Transverse colon (tissue), 4 donors: ENCODE measurements at regions not wholly inside any gene's neighbourhood (a gene's known extent, or its start where the extent isn't known, plus 50 kb on each side); places are given as distances from the start of the nearest gene placed in this dataset.

Source experiments
- DNase-seq: peaks from one replicate; pipeline ENCODE4 v3.0.0-alpha.2; 2019
- H3K27ac ChIP-seq, 4 donors: fragments of 200-600 bp; sonication (generic); 2 replicates each; pipeline ENCODE4 v1.5.1; 2016 to 2018; ENCODE audit warnings: inconsistent platforms in 4 of 4
- H3K27me3 ChIP-seq: fragments of 200-600 bp; sonication (generic); 2 replicates; pipeline ENCODE4 v1.5.1; 2017; ENCODE audit warnings: inconsistent platforms
- H3K36me3 ChIP-seq, 4 donors: fragments of 200-600 bp; sonication (generic); 2 replicates each; pipeline ENCODE4 v1.5.1; 2017 to 2019; ENCODE audit warnings: inconsistent platforms in 4 of 4
- H3K4me1 ChIP-seq, 4 donors: fragments of 200-600 bp; sonication (generic); 2 replicates each; pipeline ENCODE4 v1.5.1; 2017 to 2020; ENCODE audit warnings: inconsistent platforms in 4 of 4
- H3K4me3 ChIP-seq, 4 donors: fragments of 200-600 bp; sonication (generic); 1 replicate in 1 of 4; 2 replicates in 3 of 4; pipeline versions ENCODE4 v1.5.1 to v1.6.1; 2017 to 2019; ENCODE audit warnings: inconsistent platforms in 4 of 4
- H3K9me3 ChIP-seq, 2 donors: fragments of 200-600 bp; sonication (generic); 2 replicates each; pipeline ENCODE4 v1.5.1; 2017 to 2019; ENCODE audit warnings: inconsistent platforms in 2 of 2
- CTCF ChIP-seq, 5 experiments: fragments of 200-600 bp in 3 of 5; fragments of 450-650 bp in 2 of 5; sonication (generic) in 3 of 5; IDR thresholded peaks; 1 replicate in 2 of 5; 2 replicates in 3 of 5; pipeline ENCODE4 v1.5.1; 2016 to 2017; ENCODE audit warnings: antibody characterized with exemption in 5 of 5, inconsistent platforms in 3 of 5, mild to moderate bottlenecking in 2 of 5, moderate library complexity in 1 of 5
- EP300 ChIP-seq: sonication (generic); formaldehyde crosslinking; IDR thresholded peaks from one replicate; pipeline ENCODE4 v1.6.1; 2017; ENCODE audit warnings: antibody characterized with exemption, low read depth
- POLR2A ChIP-seq: fragments of 450-650 bp; IDR thresholded peaks from one replicate; pipeline ENCODE4 v1.6.1; 2016; ENCODE audit warnings: antibody characterized with exemption, mild to moderate bottlenecking, moderate library complexity
- POLR2AphosphoS5 ChIP-seq, 3 donors: sonication (generic); formaldehyde crosslinking; IDR thresholded peaks; one replicate each; pipeline ENCODE4 v1.6.1; 2016; ENCODE audit warnings: antibody characterized with exemption in 3 of 3
- WGBS, 2 donors: methylation state at CpG; one replicate each; pipeline ENCODE4 v1.1.5; 2018; ENCODE audit warnings: low coverage in 1 of 2; 5-methylcytosine and 5-hydroxymethylcytosine counted together
- in situ Hi-C, 4 donors: fragments of 200-750 bp; cut with MboI; loops; one replicate each; pipeline versions ENCODE4 v1.15.0 to v1.15.1; 2017; ENCODE audit warnings: low sequenced_read_pairs in 3 of 4, low pct_ligation_motif_present in 1 of 4, low pct_unique_long_range_greater_than_20kb in 1 of 4
- intact Hi-C: fragments of 100-400 bp; cut with DNase I; formaldehyde crosslinking; loops from one replicate; pipeline ENCODE4 v1.15.1; 2023; ENCODE audit warnings: low total_unique reads

GRCh38 chr12:127457726-127458125 is 809.2 kb upstream of the TMEM132C start:
- DNase-seq, result no peak
- H3K4me3 ChIP-seq, result no peak overlapping the region
- WGBS, 2 donors, result 67 to 70% methylated on average over 5 of the region's 5 CpGs
- H3K27me3 ChIP-seq, result peaks cover 35% of the 10 kb centered on the region
- TF ChIP-seq CTCF (IDR thresholded peaks at IDR 0.05), result no peak
- no peak for TF ChIP-seq POLR2AphosphoS5 (IDR thresholded peaks at IDR 0.05)
- TF ChIP-seq POLR2A, result no peak
- no peak for TF ChIP-seq EP300
- in situ Hi-C loops (no loop called here), intact Hi-C loops (no loop called here)
- H3K36me3 ChIP-seq, result no peaks in the 10 kb centered on the region
- H3K27ac ChIP-seq, result no peak overlapping the region
- H3K4me1 ChIP-seq, result peaks cover 0 to 6% (median 3%) of the 10 kb centered on the region in 4 donors
- H3K9me3 ChIP-seq, result no peaks in the 10 kb centered on the region

GRCh38 chr12:127459166-127459565 is 807.8 kb upstream of the TMEM132C start:
- intact Hi-C loops (no loop called here), in situ Hi-C loops (no loop called here)
- TF ChIP-seq POLR2AphosphoS5 (IDR thresholded peaks at IDR 0.05) (no peak), POLR2A (no peak), EP300 (no peak), CTCF (IDR thresholded peaks at IDR 0.05) (no peak)
- H3K9me3 ChIP-seq, result no peaks in the 10 kb centered on the region
- no peak overlapping the region for H3K4me3 ChIP-seq
- no peak for DNase-seq
- no peaks in the 10 kb centered on the region for H3K36me3 ChIP-seq
- WGBS, 2 donors, result 52 to 61% methylated on average over 2 of the region's 2 CpGs
- peaks cover 0 to 6% (median 3%) of the 10 kb centered on the region in 4 donors for H3K4me1 ChIP-seq
- no peak overlapping the region for H3K27ac ChIP-seq
- peaks cover 24% of the 10 kb centered on the region for H3K27me3 ChIP-seq

- Histone ChIP-seq H3K9me3 (no peaks in the 10 kb centered on the region), H3K27ac (no peak overlapping the region), H3K36me3 (no peaks in the 10 kb centered on the region), H3K4me3 (no peak overlapping the region), H3K4me1 (peaks cover 0 to 6% (median 3%) of the 10 kb centered on the region in 4 donors), H3K27me3 (peaks cover 19% of the 10 kb centered on the region)
- no peak for DNase-seq
- TF ChIP-seq POLR2A, result no peak
- no peak for TF ChIP-seq CTCF (IDR thresholded peaks at IDR 0.05)
- no peak for TF ChIP-seq POLR2AphosphoS5 (IDR thresholded peaks at IDR 0.05)
- TF ChIP-seq EP300, result no peak
- intact Hi-C loops, result no loop called here
- in situ Hi-C loops, result no loop called here
- 77 to 88% methylated on average over 3 to 6 of the region's 6 CpGs for WGBS, 2 donors
Measured at GRCh38 chr12:127459687-127460086, 807.3 kb upstream of the TMEM132C start.

GRCh38 chr12:127463237-127463636 is 803.7 kb upstream of the TMEM132C start:
- intact Hi-C loops (no loop called here), in situ Hi-C loops (no loop called here)
- H3K27me3 ChIP-seq, result no peaks in the 10 kb centered on the region
- WGBS, 2 donors, result 87 to 100% methylated on average over 1 of the region's 1 CpG
- no peaks in the 10 kb centered on the region for H3K36me3 ChIP-seq
- no peaks in the 10 kb centered on the region for H3K4me1 ChIP-seq
- H3K4me3 ChIP-seq, result no peak overlapping the region
- TF ChIP-seq POLR2A (no peak), CTCF (IDR thresholded peaks at IDR 0.05) (no peak), POLR2AphosphoS5 (IDR thresholded peaks at IDR 0.05) (no peak), EP300 (no peak)
- H3K27ac ChIP-seq, result no peak overlapping the region
- no peaks in the 10 kb centered on the region for H3K9me3 ChIP-seq
- DNase-seq, result no peak
